ENCODE measurements at regions not wholly inside any gene's neighbourhood (a gene's known extent, or its start where the extent isn't known, plus 50 kb on each side); places are given as distances from the start of the nearest gene placed in this dataset.

- no peak for DNase-seq (ENCODE audit: low spot score)
- H3K27me3 ChIP-seq, result no peaks in the 10 kb centered on the region
- no peaks in the 10 kb centered on the region for H4K20me1 ChIP-seq (ENCODE audit: insufficient read depth, poor library complexity, severe bottlenecking)
- WGBS (ENCODE audit: low lambda C conversion rate, missing lambda C conversion rate), result 70% methylated on average over 6 of the region's 6 CpGs
- H3K36me3 ChIP-seq (replicated peaks; ENCODE audit: insufficient read depth, low read depth), result no peaks in the 10 kb centered on the region
- TF ChIP-seq EZH2 (IDR thresholded peaks at IDR 0.05; ENCODE audit: borderline replicate concordance) (no peak), EZH2phosphoT487 (IDR thresholded peaks at IDR 0.05; ENCODE audit: low read depth, severe bottlenecking, unreplicated experiment) (no peak), CTCF (IDR thresholded peaks at IDR 0.05; ENCODE audit: poor library complexity) (no peak)
- H3K79me2 ChIP-seq, result no peaks in the 10 kb centered on the region
- H3K4me1 ChIP-seq (ENCODE audit: insufficient read depth), result peaks cover 19% of the 10 kb centered on the region
- no peaks in the 10 kb centered on the region for H3K9me3 ChIP-seq (ENCODE audit: low read depth)
- H3K4me3 ChIP-seq, result no peak overlapping the region
- H3K9me2 ChIP-seq (replicated peaks; ENCODE audit: insufficient read depth), result no peaks in the 10 kb centered on the region
- no peak overlapping the region for H2AFZ ChIP-seq
- H3K27ac ChIP-seq, result peak overlapping the region; percentile 90
- no peak overlapping the region for H3K4me2 ChIP-seq
Observed at GRCh38 chr12:114954511-114955055, 270.6 kb upstream of the TBX3 start.

- Histone ChIP-seq H3K9me2 (replicated peaks; ENCODE audit: insufficient read depth) (no peaks in the 10 kb centered on the region), H3K36me3 (replicated peaks; ENCODE audit: insufficient read depth, low read depth) (no peaks in the 10 kb centered on the region), H3K27ac (peak overlapping the region; percentile 90), H3K27me3 (no peaks in the 10 kb centered on the region), H3K4me3 (no peak overlapping the region), H3K79me2 (no peaks in the 10 kb centered on the region), H2AFZ (no peak overlapping the region), H3K4me2 (peak overlapping the region; percentile 27), H3K4me1 (ENCODE audit: insufficient read depth) (peaks cover 19% of the 10 kb centered on the region), H3K9me3 (ENCODE audit: low read depth) (no peaks in the 10 kb centered on the region), H4K20me1 (ENCODE audit: insufficient read depth, poor library complexity, severe bottlenecking) (no peaks in the 10 kb centered on the region)
- peak; percentile 66 for DNase-seq (ENCODE audit: low spot score)
- 58% methylated on average over 18 of the region's 18 CpGs for WGBS (ENCODE audit: low lambda C conversion rate, missing lambda C conversion rate)
- TF ChIP-seq EZH2 (IDR thresholded peaks at IDR 0.05; ENCODE audit: borderline replicate concordance) (no peak), EZH2phosphoT487 (IDR thresholded peaks at IDR 0.05; ENCODE audit: low read depth, severe bottlenecking, unreplicated experiment) (no peak), CTCF (IDR thresholded peaks at IDR 0.05; ENCODE audit: poor library complexity) (no peak)
Observed at GRCh38 chr12:114952573-114953271, 268.7 kb upstream of the TBX3 start.

GRCh38 chr12:114949058-114949820 is 265.3 kb upstream of the TBX3 start:
- H3K36me3 ChIP-seq (replicated peaks; ENCODE audit: insufficient read depth, low read depth), result no peaks in the 10 kb centered on the region
- no peak overlapping the region for H3K4me2 ChIP-seq
- H3K79me2 ChIP-seq, result no peaks in the 10 kb centered on the region
- no peaks in the 10 kb centered on the region for H4K20me1 ChIP-seq (ENCODE audit: insufficient read depth, poor library complexity, severe bottlenecking)
- TF ChIP-seq EZH2 (IDR thresholded peaks at IDR 0.05; ENCODE audit: borderline replicate concordance), result no peak
- no peak for TF ChIP-seq CTCF (IDR thresholded peaks at IDR 0.05; ENCODE audit: poor library complexity)
- TF ChIP-seq EZH2phosphoT487 (IDR thresholded peaks at IDR 0.05; ENCODE audit: low read depth, severe bottlenecking, unreplicated experiment), result no peak
- H3K27me3 ChIP-seq, result no peaks in the 10 kb centered on the region
- H3K9me2 ChIP-seq (replicated peaks; ENCODE audit: insufficient read depth), result no peaks in the 10 kb centered on the region
- DNase-seq (ENCODE audit: low spot score), result no peak
- no peak overlapping the region for H2AFZ ChIP-seq
- no peaks in the 10 kb centered on the region for H3K9me3 ChIP-seq (ENCODE audit: low read depth)
- H3K4me3 ChIP-seq, result no peak overlapping the region
- no peak overlapping the region for H3K27ac ChIP-seq
- WGBS (ENCODE audit: low lambda C conversion rate, missing lambda C conversion rate), result 80% methylated on average over 8 of the region's 8 CpGs
- H3K4me1 ChIP-seq (ENCODE audit: insufficient read depth), result peaks cover 15% of the 10 kb centered on the region

Data from hepatocyte (in vitro differentiated cells).